T-cell (primary cell): ENCODE measurements at regions not wholly inside any gene's neighbourhood (a gene's known extent, or its start where the extent isn't known, plus 50 kb on each side); places are given as distances from the start of the nearest gene placed in this dataset.

Experiments
- ATAC-seq, 4 experiments: fragments of 200-7000 bp in 3 of 4; fragments of 150-1000 bp in 1 of 4; cut with Tn5 transposase; replicated peaks in 1 of 4; 1 replicate in 3 of 4; 2 replicates in 1 of 4; pipeline ENCODE4 v1.10.0; 2021; ENCODE audit warnings: moderate library complexity in 3 of 4, mild to moderate bottlenecking in 2 of 4, moderate number of reproducible peaks in 1 of 4
- CTCF ChIA-PET, 2 donors: fragments of 300-600 bp; sonication (Branson Sonifier 250); formaldehyde crosslinking; loops; one replicate each; lab custom pipeline; 2022; ENCODE audit warnings: antibody characterized with exemption in 2 of 2; lab: Charles Lee
- POLR2A ChIA-PET, 2 donors: fragments of 300-600 bp; sonication (Branson Sonifier 250); formaldehyde crosslinking; loops; one replicate each; lab custom pipeline; 2022; ENCODE audit warnings: antibody characterized with exemption in 2 of 2; lab: Charles Lee
- DNase-seq, 35 experiments: peaks; one replicate each; pipeline versions ENCODE4 v3.0.0 to v3.0.0-alpha.2; 2013 to 2023
- H3K27ac ChIP-seq: one replicate; pipeline ENCODE4 v1.5.1; 2013; ENCODE audit warnings: low read length
- H3K27me3 ChIP-seq, 2 experiments: replicated peaks in 1 of 2; 1 replicate in 1 of 2; 2 replicates in 1 of 2; pipeline versions ENCODE4 v1.6.1 to v1.7.0; 2013; ENCODE audit warnings: low read length in 1 of 2, mixed read lengths in 1 of 2; ENCODE audit not compliant: control insufficient read depth in 2 of 2, insufficient read depth in 2 of 2; ENCODE audit errors: extremely low read depth in 1 of 2
- H3K36me3 ChIP-seq, 2 donors: 1 replicate in 1 of 2; 2 replicates in 1 of 2; pipeline versions ENCODE4 v1.6.1 to v1.7.0; 2013; ENCODE audit warnings: low read length in 1 of 2; ENCODE audit not compliant: control insufficient read depth in 2 of 2, insufficient read depth in 1 of 2; ENCODE audit errors: extremely low read depth in 1 of 2
- H3K4me1 ChIP-seq, 2 experiments: 1 replicate in 1 of 2; 2 replicates in 1 of 2; pipeline versions ENCODE4 v1.6.1 to v1.7.0; 2013; ENCODE audit warnings: low read length in 2 of 2, mixed read lengths in 1 of 2; ENCODE audit not compliant: insufficient read depth in 2 of 2, control insufficient read depth in 1 of 2; ENCODE audit errors: extremely low read depth in 1 of 2
- H3K4me3 ChIP-seq, 2 donors: 1 replicate in 1 of 2; 2 replicates in 1 of 2; pipeline versions ENCODE4 v1.5.1 to v1.7.0; 2013; ENCODE audit warnings: mild to moderate bottlenecking in 2 of 2, low read length in 1 of 2, moderate library complexity in 1 of 2; ENCODE audit not compliant: control insufficient read depth in 1 of 2; ENCODE audit errors: extremely low read depth in 1 of 2
- H3K9me3 ChIP-seq: 2 replicates; pipeline ENCODE4 v1.7.0; 2013
- H3K27ac Mint-ChIP-seq, 2 donors: one replicate each; pipeline ENCODE4 v1.8.0; 2020 to 2021; ENCODE audit warnings: mild to moderate bottlenecking in 2 of 2, mixed read lengths in 2 of 2
- H3K27me3 Mint-ChIP-seq, 2 donors: one replicate each; pipeline ENCODE4 v1.8.0; 2021 to 2022; ENCODE audit warnings: mixed read lengths in 2 of 2
- H3K36me3 Mint-ChIP-seq: one replicate; pipeline ENCODE4 v1.8.0; 2021; ENCODE audit warnings: mixed read lengths
- H3K4me1 Mint-ChIP-seq, 3 donors: one replicate each; pipeline ENCODE4 v1.8.0; 2020 to 2022; ENCODE audit warnings: mixed read lengths in 3 of 3, mild to moderate bottlenecking in 1 of 3
- H3K4me3 Mint-ChIP-seq, 3 donors: one replicate each; pipeline ENCODE4 v1.8.0; 2020 to 2022; ENCODE audit warnings: mild to moderate bottlenecking in 3 of 3, mixed read lengths in 3 of 3, moderate library complexity in 3 of 3
- H3K9me3 Mint-ChIP-seq, 3 donors: one replicate each; pipeline ENCODE4 v1.8.0; 2020 to 2022; ENCODE audit warnings: mixed read lengths in 3 of 3
- WGBS: methylation state at CpG from one replicate; pipeline ENCODE4 v1.1.5; 2013; ENCODE audit warnings: missing lambda C conversion rate; ENCODE audit not compliant: insufficient coverage; 5-methylcytosine and 5-hydroxymethylcytosine counted together

- ATAC-seq (peak in 1 of 4 experiments; percentile 36), DNase-seq (peak in 1 of 35 experiments; percentile 31)
- Mint-ChIP-seq H3K9me3 (no peaks in the 10 kb centered on the region), H3K4me3 (peak overlapping the region in 1 of 3 donors; percentile 49), H3K4me1 (peaks cover 37 to 39% (median 38%) of the 10 kb centered on the region in 3 donors), H3K36me3 (no peaks in the 10 kb centered on the region), H3K27ac (no peak overlapping the region), H3K27me3 (no peaks in the 10 kb centered on the region)
- H3K9me3 ChIP-seq = no peaks in the 10 kb centered on the region
- H3K27me3 ChIP-seq = no peaks in the 10 kb centered on the region
- H3K4me1 ChIP-seq = peaks cover 0 to 10% of the 10 kb centered on the region in 2 experiments
- POLR2A ChIA-PET = interaction anchor here in 1 of 2 donors (0.5 to 1.2 kb wide), 3 partner anchors 16 to 490 kb away, joined by 3 to 11 read pairs (median 3); partner anchors contain the start of gene SESN3
- H3K27ac ChIP-seq = peak overlapping the region; percentile 62
- CTCF ChIA-PET = interaction anchor here (0.6 to 4.2 kb wide), 8 partner anchors 10 to 1888 kb away, joined by 3 to 25 read pairs (median 3); no protein-coding TSS in a partner anchor
- WGBS = no CpG with 5 or more reads among the region's 2 CpGs
- H3K36me3 ChIP-seq = no peaks in the 10 kb centered on the region
- H3K4me3 ChIP-seq = no peak overlapping the region
These were observed 101.6 kb downstream of the FAM76B start for GRCh38 chr11:95688015-95688414.

GRCh38 chr11:95686265-95686664, 103.3 kb downstream of the FAM76B start:
- H3K27ac Mint-ChIP-seq = peak overlapping the region; percentile 85 to 86
- WGBS = no CpG with 5 or more reads among the region's 3 CpGs

GRCh38 chr11:95684701-95685100, 104.9 kb downstream of the FAM76B start:
- WGBS = 83% methylated on average over 1 of the region's 2 CpGs
- Mint-ChIP-seq H3K4me3 (peak overlapping the region in 1 of 3 donors; percentile 58), H3K4me1 (peaks cover 70 to 72% (median 70%) of the 10 kb centered on the region in 3 donors), H3K9me3 (no peaks in the 10 kb centered on the region), H3K27me3 (no peaks in the 10 kb centered on the region), H3K27ac (peak overlapping the region; percentile 86 to 95), H3K36me3 (no peaks in the 10 kb centered on the region)
- Histone ChIP-seq H3K36me3 (no peaks in the 10 kb centered on the region), H3K27me3 (no peaks in the 10 kb centered on the region), H3K4me3 (no peak overlapping the region), H3K27ac (no peak overlapping the region), H3K9me3 (no peaks in the 10 kb centered on the region), H3K4me1 (peaks cover 0 to 6% of the 10 kb centered on the region in 2 experiments)
- no peak for DNase-seq
- ChIA-PET POLR2A (interaction anchor here (0.6 kb wide), 2 partner anchors 18 to 20 kb away, joined by 3 read pairs; no protein-coding TSS in a partner anchor), CTCF (interaction anchor here in 1 of 2 donors (1.4 kb wide), 1 partner anchor 21 kb away, joined by 7 read pairs; no protein-coding TSS in a partner anchor)
- no peak for ATAC-seq

More at GRCh38 chr11:95686265-95686664, 103.3 kb downstream of the FAM76B start:
- H3K4me3 ChIP-seq = no peak overlapping the region
- no peak for ATAC-seq
- ChIA-PET CTCF (interaction anchor here in 1 of 2 donors (0.9 kb wide), 1 partner anchor 14 kb away, joined by 3 read pairs; no protein-coding TSS in a partner anchor), POLR2A (interaction anchor here in 1 of 2 donors (0.5 kb wide), 1 partner anchor 16 kb away, joined by 13 read pairs; no protein-coding TSS in a partner anchor)
- Mint-ChIP-seq H3K4me3 (peak overlapping the region in 1 of 3 donors; percentile 23), H3K4me1 (peaks cover 55 to 56% (median 55%) of the 10 kb centered on the region in 3 donors), H3K36me3 (no peaks in the 10 kb centered on the region), H3K9me3 (no peaks in the 10 kb centered on the region), H3K27me3 (no peaks in the 10 kb centered on the region)
- no peaks in the 10 kb centered on the region for H3K9me3 ChIP-seq
- no peaks in the 10 kb centered on the region for H3K27me3 ChIP-seq
- no peaks in the 10 kb centered on the region for H3K36me3 ChIP-seq
- H3K4me1 ChIP-seq = peaks cover 0 to 10% of the 10 kb centered on the region in 2 experiments
- no peak for DNase-seq
- H3K27ac ChIP-seq = peak overlapping the region; percentile 62

GRCh38 chr11:95684170-95684569, 105.4 kb downstream of the FAM76B start:
- CTCF ChIA-PET = no interaction called here
- peak overlapping the region; percentile 86 to 95 for H3K27ac Mint-ChIP-seq
- Histone ChIP-seq H3K27ac (no peak overlapping the region), H3K4me3 (no peak overlapping the region), H3K36me3 (no peaks in the 10 kb centered on the region), H3K4me1 (peaks cover 0 to 3% of the 10 kb centered on the region in 2 experiments), H3K9me3 (no peaks in the 10 kb centered on the region), H3K27me3 (no peaks in the 10 kb centered on the region)
- no peaks in the 10 kb centered on the region for H3K9me3 Mint-ChIP-seq
- DNase-seq = no peak
- H3K36me3 Mint-ChIP-seq = no peaks in the 10 kb centered on the region
- no peak for ATAC-seq
- H3K4me1 Mint-ChIP-seq = peaks cover 70 to 77% (median 75%) of the 10 kb centered on the region in 3 donors
- no peaks in the 10 kb centered on the region for H3K27me3 Mint-ChIP-seq
- peak overlapping the region in 1 of 3 donors; percentile 58 for H3K4me3 Mint-ChIP-seq
- POLR2A ChIA-PET = interaction anchor here in 1 of 2 donors (0.6 kb wide), 1 partner anchor 19 kb away, joined by 3 read pairs; no protein-coding TSS in a partner anchor
- WGBS = no CpG with 5 or more reads among the region's 1 CpG

- Histone ChIP-seq H3K27me3 (no peaks in the 10 kb centered on the region), H3K4me3 (no peak overlapping the region), H3K4me1 (peaks cover 0 to 3% of the 10 kb centered on the region in 2 experiments), H3K27ac (no peak overlapping the region), H3K9me3 (no peaks in the 10 kb centered on the region), H3K36me3 (no peaks in the 10 kb centered on the region)
- peaks cover 62 to 84% (median 83%) of the 10 kb centered on the region in 3 donors for H3K4me1 Mint-ChIP-seq
- peak overlapping the region; percentile 86 to 95 for H3K27ac Mint-ChIP-seq
- ATAC-seq (no peak), DNase-seq (no peak)
- ChIA-PET POLR2A (interaction anchor here in 1 of 2 donors (0.5 kb wide), 1 partner anchor 61 kb away, joined by 3 read pairs; no protein-coding TSS in a partner anchor), CTCF (no interaction called here)
- WGBS = 67% methylated on average over 2 of the region's 2 CpGs
- peak overlapping the region in 1 of 3 donors; percentile 4 for H3K4me3 Mint-ChIP-seq
- H3K27me3 Mint-ChIP-seq = no peaks in the 10 kb centered on the region
- no peaks in the 10 kb centered on the region for H3K9me3 Mint-ChIP-seq
- H3K36me3 Mint-ChIP-seq = no peaks in the 10 kb centered on the region
These were observed 107.0 kb downstream of the FAM76B start for GRCh38 chr11:95682552-95682951.

- Mint-ChIP-seq H3K4me3 (peak overlapping the region; percentile 39 to 56 (median 46)), H3K9me3 (no peaks in the 10 kb centered on the region), H3K27ac (peak overlapping the region; percentile 74 to 82), H3K27me3 (no peaks in the 10 kb centered on the region), H3K4me1 (peaks cover 55 to 84% (median 81%) of the 10 kb centered on the region in 3 donors), H3K36me3 (peaks cover 6% of the 10 kb centered on the region)
- Histone ChIP-seq H3K4me3 (no peak overlapping the region), H3K4me1 (peaks cover 0 to 3% of the 10 kb centered on the region in 2 experiments), H3K27ac (no peak overlapping the region), H3K9me3 (no peaks in the 10 kb centered on the region), H3K27me3 (no peaks in the 10 kb centered on the region), H3K36me3 (no peaks in the 10 kb centered on the region)
- ChIA-PET POLR2A (interaction anchor here (0.5 to 0.8 kb wide), 2 partner anchors 20 to 1887 kb away, joined by 3 to 4 read pairs; no protein-coding TSS in a partner anchor), CTCF (interaction anchor here (0.5 to 1.9 kb wide), 3 partner anchors 25 to 438 kb away, joined by 3 to 9 read pairs (median 4); no protein-coding TSS in a partner anchor)
- WGBS = no CpG with 5 or more reads among the region's 3 CpGs
- DNase-seq = no peak
- ATAC-seq = peak; percentile 25 to 53 (median 28)
These were observed 109.2 kb downstream of the FAM76B start for GRCh38 chr11:95680169-95680929.
